GM18867 (cell line): ENCODE measurements at regions not wholly inside any gene's neighbourhood (a gene's known extent, or its start where the extent isn't known, plus 50 kb on each side); places are given as distances from the start of the nearest gene placed in this dataset.

Source experiments
- ATAC-seq: cut with Tn5 transposase; IDR thresholded peaks from one replicate; pipeline ENCODE4 v1.9.1; 2021; ENCODE audit warnings: mild to moderate bottlenecking, moderate library complexity; ENCODE audit not compliant: unreplicated experiment

GRCh38 chr6:23448281-23448680 lies 677.7 kb upstream of the NRSN1 start:
- no peak for ATAC-seq

DNA sequence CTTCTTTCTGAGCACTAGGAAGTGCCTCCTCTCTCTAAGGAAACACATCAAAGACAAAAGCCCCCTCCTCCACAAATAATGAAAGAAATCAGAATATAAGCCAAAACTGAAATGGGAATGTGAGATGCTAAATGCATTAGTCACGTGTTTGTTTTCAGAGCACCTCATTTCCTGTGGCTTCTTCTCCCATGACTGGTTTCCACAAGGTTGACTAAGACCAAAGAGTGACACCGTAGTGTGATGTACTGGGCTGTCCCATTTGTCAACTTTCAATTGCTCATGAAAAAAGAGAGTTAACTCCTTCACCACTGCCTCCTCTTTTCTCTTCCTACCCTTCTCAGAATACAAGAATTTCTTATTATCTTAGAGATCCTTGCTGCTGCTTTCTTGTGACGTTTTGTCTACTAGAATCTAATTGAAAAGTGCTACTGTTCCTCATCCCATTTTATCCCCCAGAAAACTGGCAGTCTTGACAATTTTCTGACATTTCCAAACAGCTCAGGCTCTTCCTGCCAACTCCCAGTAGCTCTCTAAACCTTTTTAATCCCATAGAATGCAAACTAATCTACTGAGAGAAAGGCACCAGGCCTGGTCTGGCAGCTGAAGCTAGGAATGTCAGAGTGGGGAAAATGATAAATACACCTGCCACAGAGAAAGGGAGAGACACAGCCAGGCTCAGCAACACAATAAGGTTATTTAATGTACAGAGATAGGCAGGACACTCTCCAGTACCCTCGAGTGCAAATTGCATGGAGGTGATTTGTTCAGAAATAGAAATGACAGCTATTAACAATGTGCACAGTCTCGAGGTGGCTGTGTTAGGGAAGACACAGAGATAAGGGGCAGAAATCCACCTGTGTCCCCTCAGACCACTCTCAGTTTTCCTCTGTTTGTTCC lies 671.7 kb upstream of the NRSN1 start:
- ATAC-seq = no peak

DNA sequence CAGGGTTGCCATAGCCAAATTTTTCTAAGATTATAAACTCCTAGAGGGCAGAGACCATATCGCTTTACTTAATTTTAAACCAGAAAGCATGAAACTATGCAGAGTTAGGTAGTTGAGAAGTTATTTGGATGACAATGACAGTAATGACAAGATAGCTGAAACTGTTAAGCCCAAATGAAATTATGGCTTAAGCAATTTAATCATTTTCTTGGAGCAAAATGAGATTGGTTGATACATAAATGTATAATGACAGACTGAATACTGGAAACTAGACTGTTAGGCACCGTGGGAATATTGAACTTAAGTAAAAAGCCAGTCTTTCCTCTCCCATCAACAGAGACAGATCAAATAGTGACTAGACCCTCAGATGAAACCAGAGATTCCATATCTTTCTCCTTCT lies 670.3 kb upstream of the NRSN1 start:
- no peak for ATAC-seq

- ATAC-seq = no peak
These were observed 669.6 kb upstream of the NRSN1 start for GRCh38 chr6:23456396-23456795.

GRCh38 chr6:23457321-23457720 lies 668.7 kb upstream of the NRSN1 start:
- no peak for ATAC-seq

DNA sequence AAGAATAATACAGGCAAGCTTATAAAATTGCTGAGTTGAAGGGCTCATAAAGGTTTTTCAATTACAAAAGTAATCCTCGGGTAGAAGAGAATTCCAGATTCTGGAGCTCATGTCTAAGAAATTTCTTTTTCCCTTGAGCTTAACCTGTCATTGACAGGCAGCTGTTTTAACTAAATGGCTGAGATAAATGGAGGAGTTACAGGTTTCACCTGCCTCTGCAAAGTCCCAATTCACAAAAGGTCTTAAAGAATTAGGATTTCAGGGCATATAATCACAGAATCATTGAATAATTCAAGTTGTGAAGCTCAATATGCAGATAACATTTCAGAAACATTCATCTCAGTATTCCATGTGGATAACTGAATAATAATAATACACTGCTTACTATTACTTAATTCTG lies 660.1 kb upstream of the NRSN1 start:
- ATAC-seq = no peak

- no peak for ATAC-seq
These were observed 648.4 kb upstream of the NRSN1 start for GRCh38 chr6:23477586-23477985.

GRCh38 chr6:23478312-23478711 lies 647.7 kb upstream of the NRSN1 start:
- ATAC-seq = no peak

DNA sequence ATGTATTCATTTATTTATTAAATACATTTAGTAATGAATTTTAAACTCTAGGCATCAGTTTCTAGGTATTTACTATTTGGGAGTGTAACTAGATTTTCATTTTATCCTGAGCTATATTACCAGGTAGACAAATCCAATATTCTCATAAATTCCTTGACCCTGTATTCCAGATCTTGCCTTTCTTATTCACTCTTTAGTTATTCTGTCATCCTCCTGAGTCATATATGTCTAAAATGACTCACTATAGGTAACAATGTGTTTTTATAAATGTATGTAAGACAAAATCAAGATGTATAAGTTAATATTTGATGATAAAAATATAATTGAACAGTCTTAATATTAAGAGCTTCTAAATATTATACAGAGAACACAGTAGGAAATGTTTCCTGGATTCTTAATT lies 642.1 kb upstream of the NRSN1 start:
- ATAC-seq = no peak

GRCh38 chr6:23494367-23494766 lies 631.6 kb upstream of the NRSN1 start:
- no peak for ATAC-seq

DNA sequence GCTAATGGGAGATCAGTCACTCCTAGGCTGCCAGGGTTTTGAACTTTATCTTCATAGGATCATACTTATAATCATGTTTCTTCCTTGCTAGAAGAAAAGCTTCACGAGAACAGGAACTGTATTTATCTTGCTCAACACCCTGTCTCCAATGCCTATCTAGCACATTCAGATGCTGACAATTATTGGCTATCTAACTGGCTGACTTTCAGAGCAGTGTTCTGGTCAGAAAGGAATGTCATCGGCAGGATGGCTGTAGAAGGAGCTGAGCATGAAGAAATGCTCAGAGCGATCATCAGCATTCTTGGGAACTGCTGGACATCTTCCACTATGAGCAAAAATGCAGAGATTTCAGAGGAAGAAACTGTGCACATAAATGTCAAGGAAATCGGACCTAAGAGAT lies 628.0 kb upstream of the NRSN1 start:
- ATAC-seq = no peak

GRCh38 chr6:23499549-23499948 lies 626.5 kb upstream of the NRSN1 start:
- no peak for ATAC-seq

DNA sequence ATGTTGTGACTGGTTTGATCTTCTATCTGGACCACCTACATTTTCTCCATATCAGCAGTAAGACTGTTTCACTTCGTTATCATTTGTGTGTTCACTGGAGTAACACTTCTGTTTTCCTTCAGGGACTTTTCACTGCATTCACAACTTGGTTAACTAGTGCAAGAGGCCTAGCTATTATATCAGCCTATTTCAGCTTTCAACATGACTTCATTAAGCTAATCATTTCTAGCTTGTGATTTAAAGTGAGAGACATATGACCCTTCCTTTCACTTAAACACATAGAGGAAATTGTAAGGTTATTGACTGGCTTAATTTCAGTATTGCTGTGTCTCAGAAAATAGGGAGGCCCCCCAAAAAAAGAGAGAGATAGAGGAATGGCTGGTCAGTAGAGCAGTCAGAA lies 622.8 kb upstream of the NRSN1 start:
- no peak for ATAC-seq

GRCh38 chr6:23505026-23505425 lies 621.0 kb upstream of the NRSN1 start:
- ATAC-seq = no peak

GRCh38 chr6:23510778-23511510 lies 615.1 kb upstream of the NRSN1 start:
- no peak for ATAC-seq

- no peak for ATAC-seq
These were observed 614.2 kb upstream of the NRSN1 start for GRCh38 chr6:23511817-23512216.

- ATAC-seq = no peak
These were observed 607.7 kb upstream of the NRSN1 start for GRCh38 chr6:23518294-23518693.

DNA sequence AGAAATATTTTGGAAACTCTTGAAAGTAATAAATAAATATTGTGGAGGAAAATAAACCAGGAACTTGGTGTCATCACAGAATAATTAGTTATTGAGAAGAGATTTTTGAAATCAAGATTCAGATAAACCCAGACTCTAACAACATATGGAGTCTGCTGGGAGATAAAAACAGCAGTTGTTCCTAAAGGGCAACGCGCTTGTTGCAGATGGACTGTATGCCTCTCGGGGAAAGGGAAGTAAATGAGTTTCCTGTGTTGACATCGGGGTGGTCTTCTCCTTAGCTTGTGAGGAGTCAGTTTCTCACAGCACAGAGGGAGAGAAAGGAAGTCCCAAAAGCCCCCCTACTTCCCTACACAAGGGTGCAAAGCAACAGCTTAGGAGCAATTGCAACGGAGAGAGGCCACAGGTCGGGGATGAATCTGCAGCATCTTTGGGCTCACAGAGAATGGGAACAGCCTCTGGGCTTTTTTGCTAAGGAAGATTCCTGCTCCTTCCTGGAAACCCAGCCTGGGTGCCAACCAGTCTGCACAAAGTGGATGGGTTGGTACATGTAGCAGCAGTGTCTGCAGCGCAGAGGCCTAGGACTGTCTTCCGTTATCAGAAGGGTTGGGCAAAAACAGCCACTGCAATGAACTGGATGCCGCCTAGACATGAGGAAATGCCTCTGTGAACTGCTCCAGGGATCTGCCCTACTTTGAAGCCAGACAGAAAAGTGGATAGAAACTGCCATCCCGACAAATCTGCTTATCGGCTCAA lies 603.0 kb upstream of the NRSN1 start:
- no peak for ATAC-seq

- no peak for ATAC-seq
These were observed 602.2 kb upstream of the NRSN1 start for GRCh38 chr6:23523771-23524170.

DNA sequence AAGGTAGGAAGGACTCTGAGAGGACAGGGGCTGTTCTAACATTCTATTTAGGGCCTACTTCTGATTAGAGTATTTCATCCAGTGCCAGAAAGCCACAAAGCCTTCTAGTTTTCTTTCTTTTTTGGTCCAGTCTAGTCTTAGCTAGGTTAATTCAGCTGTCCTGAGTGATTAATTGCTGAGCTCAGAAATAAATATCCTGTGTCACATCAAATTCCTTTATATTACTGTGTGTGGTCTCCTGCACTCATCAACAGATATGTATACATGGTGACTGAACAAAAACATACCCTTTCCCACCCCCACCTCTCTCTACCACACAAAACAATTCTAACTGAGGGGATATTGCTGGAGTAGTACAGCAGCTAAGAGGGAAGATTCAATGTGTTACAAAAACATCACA lies 601.5 kb upstream of the NRSN1 start:
- ATAC-seq = no peak

GRCh38 chr6:23526526-23526925 lies 599.5 kb upstream of the NRSN1 start:
- ATAC-seq = no peak

DNA sequence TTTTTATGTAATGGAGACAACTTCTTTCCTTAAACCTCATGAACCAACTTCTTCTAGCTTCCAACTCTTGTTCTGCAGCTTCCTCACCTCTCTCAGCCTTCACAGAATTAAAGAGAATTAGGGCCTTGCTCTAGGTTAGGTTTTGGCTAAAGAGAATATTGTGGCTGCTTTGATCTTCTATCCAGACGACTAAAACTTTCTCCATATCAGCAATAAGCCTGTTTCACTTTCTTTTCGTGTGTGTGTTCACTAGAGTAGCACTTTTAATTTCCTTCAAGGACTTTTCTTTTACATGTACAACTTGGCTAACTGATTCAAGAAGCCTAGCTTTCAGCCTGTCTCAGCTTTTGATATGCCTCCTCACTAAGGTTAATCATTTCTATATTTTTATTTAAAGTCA lies 596.1 kb upstream of the NRSN1 start:
- no peak for ATAC-seq
